ENCODE measurements at regions not wholly inside any gene's neighbourhood (a gene's known extent, or its start where the extent isn't known, plus 50 kb on each side); places are given as distances from the start of the nearest gene placed in this dataset.
A peak's percentile ranks its signal among the peaks of the same experiment; 100 is the strongest.

DNA sequence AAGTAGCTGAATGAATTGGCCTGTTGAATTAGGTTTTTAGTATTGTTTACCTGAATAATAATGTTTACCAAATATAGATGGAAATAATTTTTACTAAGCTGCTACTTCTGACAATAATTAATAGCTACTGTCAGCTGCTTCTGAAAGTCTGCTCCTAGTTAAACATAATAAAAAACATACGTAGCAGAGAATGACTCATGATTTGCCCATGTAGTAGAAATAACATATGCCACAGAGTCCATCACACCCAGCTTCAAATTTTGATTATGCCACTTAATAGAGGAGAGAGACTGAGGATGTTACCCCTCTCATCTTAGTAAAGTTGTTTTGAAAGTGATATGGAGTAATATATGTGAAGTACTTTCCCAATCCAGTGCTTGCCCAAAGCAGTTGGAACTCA lies 57.6 kb upstream of the MDFIC start:
- no peak overlapping the region for H3K27ac ChIP-seq (ENCODE audit: control insufficient read depth, insufficient read depth)
- no peak overlapping the region for H3K4me2 ChIP-seq (ENCODE audit: control insufficient read depth, insufficient read depth)
- TF ChIP-seq IRF4 (IDR thresholded peaks at IDR 0.05; ENCODE audit: low read depth, low read length) (no peak), SMARCA5 (IDR thresholded peaks at IDR 0.05) (no peak), BACH1 (IDR thresholded peaks at IDR 0.05; ENCODE audit: borderline replicate concordance) (no peak)
- SMC1A ChIA-PET (ENCODE audit: uncharacterized antibody, unreplicated experiment) = interaction anchor here (0.7 to 7.2 kb wide), 29 partner anchors 9 to 987 kb away, joined by 3 to 150 read pairs (median 5); no protein-coding TSS in a partner anchor
- RAD21 ChIA-PET (ENCODE audit: unreplicated experiment) = interaction anchor here (0.6 to 6.8 kb wide), 19 partner anchors 8 to 987 kb away, joined by 3 to 109 read pairs (median 7); no protein-coding TSS in a partner anchor
- H3K79me2 ChIP-seq (ENCODE audit: control insufficient read depth, insufficient read depth, low read length) = no peaks in the 10 kb centered on the region
- no TSS peak for BruUV-seq (replicated peaks)
- H3K4me3 ChIP-seq = no peak overlapping the region
- no peaks in the 10 kb centered on the region for H3K4me1 ChIP-seq (ENCODE audit: control insufficient read depth, insufficient read depth, low read length)
- CTCF ChIA-PET = interaction anchor here (0.7 to 7.0 kb wide), 27 partner anchors 15 to 987 kb away, joined by 3 to 107 read pairs (median 6); no protein-coding TSS in a partner anchor
- ATAC-seq = 0 out of 3 replicates have a peak, but pooled peaks have one; percentile 9
- no peaks in the 10 kb centered on the region for H3K36me3 ChIP-seq (ENCODE audit: control insufficient read depth in 2 of 2, insufficient read depth in 2 of 2, low read length in 1 of 2)
- no peaks in the 10 kb centered on the region for H4K20me1 ChIP-seq (ENCODE audit: control insufficient read depth, insufficient read depth)
- 64% methylated on average over 1 of the region's 1 CpG for WGBS (ENCODE audit: insufficient coverage, insufficient replicate concordance, low lambda C conversion rate, missing lambda C conversion rate)
- no peak for DNase-seq (ENCODE audit: low read depth, low spot score)
- in situ Hi-C loops (cut with MboI) = loop anchor here (10.0 kb wide), 1 partner anchor 351 kb away; no protein-coding TSS in a partner anchor
- no peaks in the 10 kb centered on the region for H3K27me3 ChIP-seq (replicated peaks in 1 of 2; ENCODE audit: control insufficient read depth in 2 of 2, insufficient read depth in 2 of 2, low read length in 1 of 2)
- H3K9me3 ChIP-seq (replicated peaks; ENCODE audit: control insufficient read depth, insufficient read depth, low read length) = no peaks in the 10 kb centered on the region
- POLR2A ChIA-PET = interaction anchor here (1.9 kb wide), 1 partner anchor 61 kb away, joined by 6 read pairs; no protein-coding TSS in a partner anchor
- no peak for FAIRE-seq
- no peak overlapping the region for H3K9ac ChIP-seq (ENCODE audit: control insufficient read depth, insufficient read depth, low read length)
- no peak overlapping the region for H2AFZ ChIP-seq (ENCODE audit: control insufficient read depth, low read depth, low read length)
- intact Hi-C loops (cut with micrococcal nuclease; ENCODE audit: unreplicated experiment) = loop anchor here (2.0 to 10.0 kb wide), 3 partner anchors 53 to 839 kb away; no protein-coding TSS in a partner anchor

- Histone ChIP-seq H2AFZ (ENCODE audit: control insufficient read depth, low read depth, low read length) (no peak overlapping the region; the same call in 1 of the 2 replicates), H3K27me3 (replicated peaks in 1 of 2; ENCODE audit: control insufficient read depth in 2 of 2, insufficient read depth in 2 of 2, low read length in 1 of 2) (no peaks in the 10 kb centered on the region), H3K27ac (ENCODE audit: control insufficient read depth, insufficient read depth) (no peak overlapping the region), H3K9me3 (replicated peaks; ENCODE audit: control insufficient read depth, insufficient read depth, low read length) (no peaks in the 10 kb centered on the region), H3K4me2 (ENCODE audit: control insufficient read depth, insufficient read depth) (no peak overlapping the region), H4K20me1 (ENCODE audit: control insufficient read depth, insufficient read depth) (no peaks in the 10 kb centered on the region), H3K4me1 (ENCODE audit: control insufficient read depth, insufficient read depth, low read length) (no peaks in the 10 kb centered on the region), H3K79me2 (ENCODE audit: control insufficient read depth, insufficient read depth, low read length) (no peaks in the 10 kb centered on the region), H3K36me3 (ENCODE audit: control insufficient read depth in 2 of 2, insufficient read depth in 2 of 2, low read length in 1 of 2) (no peaks in the 10 kb centered on the region), H3K9ac (ENCODE audit: control insufficient read depth, insufficient read depth, low read length) (no peak overlapping the region), H3K4me3 (no peak overlapping the region)
- FAIRE-seq = no peak
- SMC1A ChIA-PET (ENCODE audit: uncharacterized antibody, unreplicated experiment) = interaction anchor here (0.6 to 7.2 kb wide), 64 partner anchors 9 to 986 kb away, joined by 3 to 150 read pairs (median 4); no protein-coding TSS in a partner anchor
- BruUV-seq (replicated peaks) = no TSS peak
- RAD21 ChIA-PET (ENCODE audit: unreplicated experiment) = interaction anchor here (0.6 to 6.8 kb wide), 36 partner anchors 9 to 986 kb away, joined by 3 to 109 read pairs (median 6); no protein-coding TSS in a partner anchor
- in situ Hi-C loops (cut with MboI) (loop anchor here (10.0 kb wide), 1 partner anchor 349 kb away; no protein-coding TSS in a partner anchor), intact Hi-C loops (cut with micrococcal nuclease; ENCODE audit: unreplicated experiment) (loop anchor here (1.0 to 10.0 kb wide), 9 partner anchors 51 to 1047 kb away; no protein-coding TSS in a partner anchor)
- CTCF ChIA-PET = interaction anchor here (0.6 to 7.0 kb wide), 68 partner anchors 9 to 986 kb away, joined by 3 to 107 read pairs (median 4); no protein-coding TSS in a partner anchor
- peak; percentile 25 for DNase-seq (ENCODE audit: low read depth, low spot score)
- POLR2A ChIA-PET = interaction anchor here (1.9 kb wide), 1 partner anchor 60 kb away, joined by 6 read pairs; no protein-coding TSS in a partner anchor
- WGBS (ENCODE audit: insufficient coverage, insufficient replicate concordance, low lambda C conversion rate, missing lambda C conversion rate) = 47% methylated on average over 1 of the region's 1 CpG
- ATAC-seq = peak; percentile 99
- TF ChIP-seq PAX5 (IDR thresholded peaks at IDR 0.05; ENCODE audit: borderline replicate concordance, low read depth, low read length) = no peak
- peak; percentile 96 for TF ChIP-seq SMC3 (IDR thresholded peaks at IDR 0.05; ENCODE audit: borderline replicate concordance, low read length)
- TF ChIP-seq POLR2AphosphoS5 (IDR thresholded peaks at IDR 0.05; ENCODE audit: low read length) = no peak
- TF ChIP-seq MYB (IDR thresholded peaks at IDR 0.05; ENCODE audit: borderline replicate concordance, low read depth, low read length) = no peak
- TF ChIP-seq YY1 (IDR thresholded peaks at IDR 0.05; ENCODE audit: low read depth, low read length) = peak; percentile 72
- TF ChIP-seq, protein P1, sequence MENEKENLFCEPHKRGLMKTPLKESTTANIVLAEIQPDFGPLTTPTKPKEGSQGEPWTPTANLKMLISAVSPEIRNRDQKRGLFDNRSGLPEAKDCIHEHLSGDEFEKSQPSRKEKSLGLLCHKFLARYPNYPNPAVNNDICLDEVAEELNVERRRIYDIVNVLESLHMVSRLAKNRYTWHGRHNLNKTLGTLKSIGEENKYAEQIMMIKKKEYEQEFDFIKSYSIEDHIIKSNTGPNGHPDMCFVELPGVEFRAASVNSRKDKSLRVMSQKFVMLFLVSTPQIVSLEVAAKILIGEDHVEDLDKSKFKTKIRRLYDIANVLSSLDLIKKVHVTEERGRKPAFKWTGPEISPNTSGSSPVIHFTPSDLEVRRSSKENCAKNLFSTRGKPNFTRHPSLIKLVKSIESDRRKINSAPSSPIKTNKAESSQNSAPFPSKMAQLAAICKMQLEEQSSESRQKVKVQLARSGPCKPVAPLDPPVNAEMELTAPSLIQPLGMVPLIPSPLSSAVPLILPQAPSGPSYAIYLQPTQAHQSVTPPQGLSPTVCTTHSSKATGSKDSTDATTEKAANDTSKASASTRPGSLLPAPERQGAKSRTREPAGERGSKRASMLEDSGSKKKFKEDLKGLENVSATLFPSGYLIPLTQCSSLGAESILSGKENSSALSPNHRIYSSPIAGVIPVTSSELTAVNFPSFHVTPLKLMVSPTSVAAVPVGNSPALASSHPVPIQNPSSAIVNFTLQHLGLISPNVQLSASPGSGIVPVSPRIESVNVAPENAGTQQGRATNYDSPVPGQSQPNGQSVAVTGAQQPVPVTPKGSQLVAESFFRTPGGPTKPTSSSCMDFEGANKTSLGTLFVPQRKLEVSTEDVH (IDR thresholded peaks at IDR 0.05; ENCODE audit: low read depth, partially characterized antibody) = no peak
- 0 out of 3 replicates have a peak, but pooled peaks have one; percentile 42 for TF ChIP-seq POU2F2 (IDR thresholded peaks at IDR 0.05; ENCODE audit: borderline replicate concordance, low read depth, low read length)
- no peak for TF ChIP-seq TCF3 (IDR thresholded peaks at IDR 0.05; ENCODE audit: borderline replicate concordance, insufficient read depth, low read depth, low read length)
- TF ChIP-seq RUNX3 (IDR thresholded peaks at IDR 0.05; ENCODE audit: low read length) = peak; percentile 59
- TF ChIP-seq SMARCA5 (IDR thresholded peaks at IDR 0.05) = 0 out of 2 replicates have a peak, but pooled peaks have one; percentile 28
- TF ChIP-seq RAD21 (IDR thresholded peaks at IDR 0.05; ENCODE audit: insufficient read depth, low read depth, low read length) = peak; percentile 98
Observed at GRCh38 chr7:114865564-114865963, 56.3 kb upstream of the MDFIC start.

All from GM12878 (cell line).